ENCODE measurements at regions not wholly inside any gene's neighbourhood (a gene's known extent, or its start where the extent isn't known, plus 50 kb on each side); places are given as distances from the start of the nearest gene placed in this dataset.

DNA sequence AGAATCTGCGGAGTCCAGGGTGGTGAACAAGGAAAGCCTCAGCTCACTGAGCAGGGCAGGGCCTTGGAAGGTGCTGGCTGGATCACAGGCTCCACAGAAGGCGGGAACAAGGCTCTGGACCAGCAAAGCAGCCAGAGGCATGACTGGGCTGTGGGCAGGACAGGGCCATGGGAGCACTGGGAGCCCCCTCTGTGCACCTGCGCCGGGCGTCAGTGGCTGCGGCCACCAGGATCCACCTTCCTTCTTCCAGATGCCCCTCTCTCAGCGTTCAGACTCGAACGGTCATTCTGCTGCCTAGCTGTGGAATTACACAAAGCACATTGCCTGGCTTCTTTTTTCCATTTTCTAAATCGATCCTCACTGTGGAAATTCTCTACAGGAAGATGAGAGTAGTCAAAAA is 621.2 kb downstream of the GALR1 start:
- no peak overlapping the region for H3K27ac Mint-ChIP-seq
- no peak overlapping the region for H3K4me3 Mint-ChIP-seq
- no peak overlapping the region for H3K4me3 ChIP-seq (ENCODE audit: low read depth, low read length)
- ATAC-seq (ENCODE audit: low read depth in 2 of 2) (no peak), DNase-seq (no peak)
- no peaks in the 10 kb centered on the region for H3K36me3 Mint-ChIP-seq
- H3K27me3 ChIP-seq (ENCODE audit: control insufficient read depth, insufficient read depth, low read length), result no peaks in the 10 kb centered on the region
- no peaks in the 10 kb centered on the region for H3K27me3 Mint-ChIP-seq
- no peaks in the 10 kb centered on the region for H3K4me1 ChIP-seq (ENCODE audit: control insufficient read depth, insufficient read depth, low read length, poor library complexity, severe bottlenecking)
- H3K4me1 Mint-ChIP-seq, result no peaks in the 10 kb centered on the region
- H3K9me3 ChIP-seq (ENCODE audit: control insufficient read depth in 2 of 2, low read length in 2 of 2), result no peaks in the 10 kb centered on the region
- H3K36me3 ChIP-seq (ENCODE audit: control insufficient read depth, insufficient read depth, low read length), result no peaks in the 10 kb centered on the region
- peaks cover 0 to 6% (median 0%) of the 10 kb centered on the region in 7 donors for H3K9me3 Mint-ChIP-seq
- no peak overlapping the region for H3K27ac ChIP-seq (ENCODE audit: insufficient read depth, low read length, poor library complexity, severe bottlenecking)

DNA sequence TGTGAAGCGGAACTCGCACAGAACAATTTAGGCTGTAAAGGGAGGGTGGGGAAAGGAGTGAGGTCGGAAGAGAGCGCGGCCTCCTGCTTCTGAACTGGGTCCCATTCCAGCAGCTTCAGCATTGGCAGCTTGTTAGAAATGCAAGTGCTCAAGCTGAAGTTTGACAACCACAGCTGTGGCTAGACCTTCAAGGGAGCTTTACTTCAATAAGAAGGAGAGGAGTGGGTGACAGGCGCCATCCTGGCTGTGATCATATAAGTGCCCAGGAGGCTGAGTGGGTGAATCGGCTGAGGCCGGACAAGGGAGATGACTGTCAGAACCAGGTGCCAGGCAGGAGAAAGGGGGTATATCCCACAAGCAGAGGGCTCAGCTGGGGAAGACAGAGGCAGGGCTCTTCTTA is 622.5 kb downstream of the GALR1 start:
- Histone ChIP-seq H3K9me3 (ENCODE audit: control insufficient read depth in 2 of 2, low read length in 2 of 2) (no peaks in the 10 kb centered on the region), H3K27me3 (ENCODE audit: control insufficient read depth, insufficient read depth, low read length) (no peaks in the 10 kb centered on the region), H3K4me1 (ENCODE audit: control insufficient read depth, insufficient read depth, low read length, poor library complexity, severe bottlenecking) (no peaks in the 10 kb centered on the region), H3K27ac (ENCODE audit: insufficient read depth, low read length, poor library complexity, severe bottlenecking) (no peak overlapping the region), H3K36me3 (ENCODE audit: control insufficient read depth, insufficient read depth, low read length) (no peaks in the 10 kb centered on the region), H3K4me3 (ENCODE audit: low read depth, low read length) (no peak overlapping the region)
- Mint-ChIP-seq H3K4me1 (no peaks in the 10 kb centered on the region), H3K27ac (no peak overlapping the region), H3K27me3 (no peaks in the 10 kb centered on the region), H3K36me3 (no peaks in the 10 kb centered on the region), H3K9me3 (peaks cover 0 to 6% (median 0%) of the 10 kb centered on the region in 7 donors), H3K4me3 (no peak overlapping the region)
- ATAC-seq (ENCODE audit: low read depth in 2 of 2), result no peak
- DNase-seq, result no peak

DNA sequence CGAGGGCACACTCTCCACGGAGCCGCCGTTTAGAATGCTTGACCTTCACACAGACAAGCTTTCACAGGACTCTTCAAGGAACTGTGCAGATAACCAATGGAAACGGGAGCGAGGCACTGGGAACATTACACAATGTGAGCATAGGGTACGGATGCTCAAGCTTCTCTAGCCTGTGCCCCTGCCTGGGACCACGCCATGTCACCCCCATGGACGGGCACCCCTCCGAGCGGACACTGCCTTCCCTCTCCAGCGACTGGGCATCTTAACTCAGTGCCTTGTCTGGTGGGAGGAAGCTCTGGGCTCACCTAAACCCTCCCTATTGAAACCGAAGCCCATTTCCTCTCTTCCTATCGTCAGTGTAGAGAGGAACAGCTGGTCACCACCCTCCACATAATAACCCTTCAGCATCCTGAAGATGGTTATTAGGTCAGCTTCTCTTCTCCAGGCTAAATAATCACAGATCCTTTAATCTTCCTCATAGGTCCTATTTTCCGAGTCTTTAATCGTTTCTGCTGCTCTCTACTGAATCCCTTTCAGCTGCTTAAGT is 626.7 kb downstream of the GALR1 start:
- Histone ChIP-seq H3K36me3 (ENCODE audit: control insufficient read depth, insufficient read depth, low read length) (no peaks in the 10 kb centered on the region), H3K4me3 (ENCODE audit: low read depth, low read length) (no peak overlapping the region), H3K4me1 (ENCODE audit: control insufficient read depth, insufficient read depth, low read length, poor library complexity, severe bottlenecking) (no peaks in the 10 kb centered on the region), H3K27me3 (ENCODE audit: control insufficient read depth, insufficient read depth, low read length) (no peaks in the 10 kb centered on the region), H3K27ac (ENCODE audit: insufficient read depth, low read length, poor library complexity, severe bottlenecking) (no peak overlapping the region), H3K9me3 (ENCODE audit: control insufficient read depth in 2 of 2, low read length in 2 of 2) (no peaks in the 10 kb centered on the region)
- no peak overlapping the region for H3K4me3 Mint-ChIP-seq
- peaks cover 0 to 2% (median 0%) of the 10 kb centered on the region in 7 donors for H3K9me3 Mint-ChIP-seq
- no peaks in the 10 kb centered on the region for H3K4me1 Mint-ChIP-seq
- DNase-seq, result no peak
- no peak for ATAC-seq (ENCODE audit: low read depth in 2 of 2)
- H3K36me3 Mint-ChIP-seq, result no peaks in the 10 kb centered on the region
- no peak overlapping the region for H3K27ac Mint-ChIP-seq
- H3K27me3 Mint-ChIP-seq, result peaks cover 4% of the 10 kb centered on the region

DNA sequence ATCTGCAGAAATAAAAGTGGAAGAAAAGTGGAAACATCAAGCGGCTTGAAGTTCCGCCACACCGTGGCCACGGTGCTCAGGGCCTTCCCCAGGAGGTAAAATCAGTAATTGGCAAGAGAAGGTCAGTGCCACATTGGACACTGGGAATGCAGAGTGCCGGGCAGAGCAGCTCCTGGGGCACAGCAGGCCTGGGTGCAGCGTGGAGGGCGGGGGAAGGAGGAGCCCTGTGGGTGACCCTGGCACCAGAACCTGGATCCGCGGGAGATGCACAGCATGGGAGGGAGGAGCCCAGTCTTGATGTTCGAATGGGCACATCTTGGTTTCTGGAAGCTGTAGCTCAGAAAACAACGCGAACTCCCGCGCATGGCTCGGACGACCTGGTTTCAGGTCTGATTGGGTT is 630.2 kb downstream of the GALR1 start:
- Mint-ChIP-seq H3K36me3 (no peaks in the 10 kb centered on the region), H3K9me3 (peaks cover 0 to 8% (median 0%) of the 10 kb centered on the region in 7 donors), H3K27ac (no peak overlapping the region), H3K4me3 (no peak overlapping the region), H3K27me3 (peaks cover 10% of the 10 kb centered on the region), H3K4me1 (no peaks in the 10 kb centered on the region)
- no peak for DNase-seq
- H3K27me3 ChIP-seq (ENCODE audit: control insufficient read depth, insufficient read depth, low read length), result no peaks in the 10 kb centered on the region
- H3K36me3 ChIP-seq (ENCODE audit: control insufficient read depth, insufficient read depth, low read length), result no peaks in the 10 kb centered on the region
- H3K4me3 ChIP-seq (ENCODE audit: low read depth, low read length), result no peak overlapping the region
- H3K27ac ChIP-seq (ENCODE audit: insufficient read depth, low read length, poor library complexity, severe bottlenecking), result no peak overlapping the region
- H3K9me3 ChIP-seq (ENCODE audit: control insufficient read depth in 2 of 2, low read length in 2 of 2), result no peaks in the 10 kb centered on the region
- H3K4me1 ChIP-seq (ENCODE audit: control insufficient read depth, insufficient read depth, low read length, poor library complexity, severe bottlenecking), result no peaks in the 10 kb centered on the region
- ATAC-seq (ENCODE audit: low read depth in 2 of 2), result no peak

DNA sequence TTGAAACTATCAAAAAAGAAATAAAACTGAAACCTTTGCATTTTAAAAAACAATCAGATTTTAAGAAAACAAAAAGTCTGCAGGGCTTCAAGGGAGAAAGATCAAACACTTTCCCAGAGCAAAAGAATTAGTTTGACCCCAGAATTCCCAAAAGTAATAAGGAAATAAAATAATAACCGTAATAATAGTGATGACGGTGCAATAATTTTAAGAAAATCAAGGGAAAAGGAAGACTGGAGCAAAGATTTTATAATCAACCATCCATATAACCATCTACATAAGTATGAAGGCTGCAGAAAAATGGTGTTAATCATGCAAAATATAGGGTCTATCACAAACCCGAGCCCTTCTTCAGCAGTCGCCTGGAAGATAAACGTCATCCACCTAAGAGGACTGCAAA is 634.8 kb downstream of the GALR1 start:
- Histone ChIP-seq H3K9me3 (ENCODE audit: control insufficient read depth in 2 of 2, low read length in 2 of 2) (no peaks in the 10 kb centered on the region), H3K27ac (ENCODE audit: insufficient read depth, low read length, poor library complexity, severe bottlenecking) (no peak overlapping the region), H3K36me3 (ENCODE audit: control insufficient read depth, insufficient read depth, low read length) (no peaks in the 10 kb centered on the region), H3K27me3 (ENCODE audit: control insufficient read depth, insufficient read depth, low read length) (no peaks in the 10 kb centered on the region), H3K4me1 (ENCODE audit: control insufficient read depth, insufficient read depth, low read length, poor library complexity, severe bottlenecking) (no peaks in the 10 kb centered on the region), H3K4me3 (ENCODE audit: low read depth, low read length) (no peak overlapping the region)
- DNase-seq (no peak), ATAC-seq (ENCODE audit: low read depth in 2 of 2) (no peak)
- Mint-ChIP-seq H3K36me3 (no peaks in the 10 kb centered on the region), H3K4me1 (no peaks in the 10 kb centered on the region), H3K9me3 (peaks cover 0 to 8% (median 0%) of the 10 kb centered on the region in 7 donors), H3K27ac (no peak overlapping the region), H3K27me3 (peaks cover 6% of the 10 kb centered on the region), H3K4me3 (no peak overlapping the region)

DNA sequence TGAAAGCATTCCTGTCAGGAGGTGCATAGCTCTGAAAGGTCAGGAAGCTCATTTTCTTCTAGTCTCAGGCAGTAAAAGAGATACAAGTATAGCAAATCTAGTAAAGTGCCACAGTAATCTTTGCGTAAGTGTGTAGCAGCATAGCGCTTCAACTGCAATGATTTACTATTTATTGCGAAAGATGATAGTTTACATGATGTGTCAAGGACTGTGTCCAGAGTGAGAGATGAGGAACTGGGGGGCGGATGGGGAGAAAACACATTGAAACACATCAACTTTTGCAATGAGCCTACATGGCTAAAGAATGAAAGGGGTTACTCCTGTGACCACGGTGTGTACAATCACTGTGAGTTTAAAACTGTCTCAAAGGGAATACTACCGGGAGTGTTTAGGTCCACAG is 644.4 kb downstream of the GALR1 start:
- Mint-ChIP-seq H3K4me1 (peaks cover 0 to 2% (median 0%) of the 10 kb centered on the region in 4 donors), H3K4me3 (no peak overlapping the region), H3K27me3 (no peaks in the 10 kb centered on the region), H3K9me3 (peaks cover 0 to 1% (median 0%) of the 10 kb centered on the region in 7 donors), H3K36me3 (no peaks in the 10 kb centered on the region), H3K27ac (no peak overlapping the region)
- Histone ChIP-seq H3K4me3 (ENCODE audit: low read depth, low read length) (no peak overlapping the region), H3K27ac (ENCODE audit: insufficient read depth, low read length, poor library complexity, severe bottlenecking) (no peak overlapping the region), H3K4me1 (ENCODE audit: control insufficient read depth, insufficient read depth, low read length, poor library complexity, severe bottlenecking) (no peaks in the 10 kb centered on the region), H3K9me3 (ENCODE audit: control insufficient read depth in 2 of 2, low read length in 2 of 2) (no peaks in the 10 kb centered on the region), H3K27me3 (ENCODE audit: control insufficient read depth, insufficient read depth, low read length) (peaks cover 6% of the 10 kb centered on the region), H3K36me3 (ENCODE audit: control insufficient read depth, insufficient read depth, low read length) (no peaks in the 10 kb centered on the region)
- no peak for DNase-seq
- ATAC-seq (ENCODE audit: low read depth in 2 of 2), result no peak

DNA sequence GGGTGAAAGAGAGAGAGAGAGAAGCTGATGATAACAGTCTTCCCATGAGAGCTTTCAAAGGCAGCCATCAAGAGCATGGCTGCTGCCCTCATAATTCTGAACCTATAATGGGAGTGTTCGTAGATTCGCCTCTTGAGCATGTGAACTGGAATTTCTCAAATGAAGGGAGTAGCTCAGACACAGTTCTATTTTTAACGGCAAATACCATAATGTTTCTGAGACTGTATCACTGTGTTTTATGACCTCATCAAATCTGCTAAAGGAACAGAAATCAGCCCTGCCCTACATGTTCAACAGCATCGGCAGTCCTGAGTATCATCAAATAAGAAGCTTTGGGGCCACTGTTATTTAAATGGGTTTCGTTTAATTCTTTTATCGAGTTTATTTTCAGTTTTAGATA is 645.6 kb downstream of the GALR1 start:
- H3K4me1 Mint-ChIP-seq, result peaks cover 0 to 4% (median under 1%) of the 10 kb centered on the region in 4 donors
- Histone ChIP-seq H3K27me3 (ENCODE audit: control insufficient read depth, insufficient read depth, low read length) (peaks cover 6% of the 10 kb centered on the region), H3K4me1 (ENCODE audit: control insufficient read depth, insufficient read depth, low read length, poor library complexity, severe bottlenecking) (peaks cover 4% of the 10 kb centered on the region), H3K27ac (ENCODE audit: insufficient read depth, low read length, poor library complexity, severe bottlenecking) (no peak overlapping the region), H3K36me3 (ENCODE audit: control insufficient read depth, insufficient read depth, low read length) (no peaks in the 10 kb centered on the region), H3K9me3 (ENCODE audit: control insufficient read depth in 2 of 2, low read length in 2 of 2) (no peaks in the 10 kb centered on the region), H3K4me3 (ENCODE audit: low read depth, low read length) (no peak overlapping the region)
- no peak for ATAC-seq (ENCODE audit: low read depth in 2 of 2)
- no peak overlapping the region for H3K4me3 Mint-ChIP-seq
- DNase-seq, result no peak
- no peaks in the 10 kb centered on the region for H3K36me3 Mint-ChIP-seq
- H3K27ac Mint-ChIP-seq, result no peak overlapping the region
- H3K9me3 Mint-ChIP-seq, result peaks cover 0 to 1% (median 0%) of the 10 kb centered on the region in 7 donors
- H3K27me3 Mint-ChIP-seq, result no peaks in the 10 kb centered on the region

DNA sequence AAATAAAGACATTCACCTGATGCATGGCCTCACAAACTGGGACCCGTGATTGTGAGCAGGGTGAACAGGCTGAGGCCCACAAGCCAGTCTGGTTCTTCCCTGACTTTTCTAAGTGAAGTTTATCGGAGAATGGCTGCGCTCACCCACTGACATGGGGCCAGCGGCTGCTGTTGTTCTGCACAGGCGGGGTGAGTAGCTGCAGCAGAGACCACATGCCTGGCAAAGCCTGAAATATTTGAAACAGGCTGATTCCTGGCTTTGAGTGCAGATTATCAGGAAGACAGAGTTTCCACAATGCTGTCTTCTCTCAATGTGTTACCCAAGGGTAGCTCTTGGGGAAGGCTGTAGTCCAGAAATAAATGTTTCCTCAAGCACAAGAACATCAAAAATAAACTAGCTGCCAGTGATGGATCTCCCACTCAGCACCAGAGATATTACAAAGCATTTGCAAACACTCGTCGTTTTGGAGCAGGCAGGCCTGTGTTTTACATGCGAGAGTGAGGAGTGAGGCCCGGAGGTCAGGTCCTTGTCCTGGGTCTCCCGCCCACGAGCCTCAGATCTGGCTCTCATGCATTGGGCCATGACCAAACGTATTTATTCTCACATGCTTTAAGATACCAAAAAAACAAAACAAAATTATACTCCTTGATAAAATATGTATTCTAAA is 647.1 kb downstream of the GALR1 start:
- H3K36me3 Mint-ChIP-seq, result no peaks in the 10 kb centered on the region
- H3K4me1 Mint-ChIP-seq, result peaks cover 0 to 8% (median under 1%) of the 10 kb centered on the region in 4 donors
- Histone ChIP-seq H3K4me3 (ENCODE audit: low read depth, low read length) (no peak overlapping the region), H3K4me1 (ENCODE audit: control insufficient read depth, insufficient read depth, low read length, poor library complexity, severe bottlenecking) (peaks cover 4% of the 10 kb centered on the region), H3K36me3 (ENCODE audit: control insufficient read depth, insufficient read depth, low read length) (no peaks in the 10 kb centered on the region), H3K27ac (ENCODE audit: insufficient read depth, low read length, poor library complexity, severe bottlenecking) (no peak overlapping the region), H3K27me3 (ENCODE audit: control insufficient read depth, insufficient read depth, low read length) (peaks cover 3% of the 10 kb centered on the region), H3K9me3 (ENCODE audit: control insufficient read depth in 2 of 2, low read length in 2 of 2) (no peaks in the 10 kb centered on the region)
- H3K4me3 Mint-ChIP-seq, result no peak overlapping the region
- H3K9me3 Mint-ChIP-seq, result no peaks in the 10 kb centered on the region
- H3K27me3 Mint-ChIP-seq, result peaks cover 2% of the 10 kb centered on the region
- no peak overlapping the region for H3K27ac Mint-ChIP-seq
- ATAC-seq (ENCODE audit: low read depth in 2 of 2), result no peak
- no peak for DNase-seq
